Activated B cell treated with CpG ODN at 0.5 μM for 24 hours (primary cell): ENCODE measurements at regions not wholly inside any gene's neighbourhood (a gene's known extent, or its start where the extent isn't known, plus 50 kb on each side); places are given as distances from the start of the nearest gene placed in this dataset.

Experiments
- ATAC-seq: fragments of 200-7000 bp; cut with Tn5 transposase; one replicate; pipeline ENCODE4 v1.10.0; 2021; ENCODE audit warnings: low read depth, mild to moderate bottlenecking, moderate library complexity
- CTCF ChIA-PET: fragments of 350-600 bp; sonication (Branson Sonifier 250); formaldehyde crosslinking; loops from one replicate; lab custom pipeline; 2021; ENCODE audit warnings: antibody characterized with exemption; lab: Charles Lee
- POLR2A ChIA-PET: fragments of 350-600 bp; sonication (Branson Sonifier 250); formaldehyde crosslinking; loops from one replicate; lab custom pipeline; 2021; ENCODE audit warnings: antibody characterized with exemption; lab: Charles Lee
- DNase-seq: peaks from one replicate; pipeline ENCODE4 v3.0.0; 2022
- H3K27ac Mint-ChIP-seq: one replicate; pipeline ENCODE4 v1.8.0; 2020; ENCODE audit warnings: mixed read lengths
- H3K27me3 Mint-ChIP-seq: one replicate; pipeline ENCODE4 v1.8.0; 2021; ENCODE audit warnings: mixed read lengths
- H3K36me3 Mint-ChIP-seq: one replicate; pipeline ENCODE4 v1.8.0; 2021; ENCODE audit warnings: low read depth, mixed read lengths
- H3K4me1 Mint-ChIP-seq: one replicate; pipeline ENCODE4 v1.8.0; 2021; ENCODE audit warnings: mixed read lengths
- H3K4me3 Mint-ChIP-seq: one replicate; pipeline ENCODE4 v1.8.0; 2020; ENCODE audit warnings: mild to moderate bottlenecking, mixed read lengths
- H3K9me3 Mint-ChIP-seq: one replicate; pipeline ENCODE4 v1.8.0; 2020; ENCODE audit warnings: mixed read lengths
- intact Hi-C: fragments of 100-400 bp; cut with micrococcal nuclease; formaldehyde crosslinking; loops from one replicate; pipeline ENCODE4 v1.15.1; 2024
- TF ChIP-seq, protein P1 (sequence below): fragments of 200-600 bp; IDR thresholded peaks from one replicate; pipeline ENCODE4 v1.8.0; 2022; ENCODE audit warnings: antibody characterized with exemption, mild to moderate bottlenecking

GRCh38 chr18:25923193-25923592 lies 167.2 kb downstream of the SS18 start:
- H3K4me3 Mint-ChIP-seq = no peak overlapping the region
- intact Hi-C loops = loop anchor here (5.0 to 10.0 kb wide), 2 partner anchors 202 to 1674 kb away; no protein-coding TSS in a partner anchor
- no peak overlapping the region for H3K27ac Mint-ChIP-seq
- H3K4me1 Mint-ChIP-seq = peaks cover 2% of the 10 kb centered on the region
- no peak for DNase-seq
- no peaks in the 10 kb centered on the region for H3K27me3 Mint-ChIP-seq
- TF ChIP-seq, protein P1, sequence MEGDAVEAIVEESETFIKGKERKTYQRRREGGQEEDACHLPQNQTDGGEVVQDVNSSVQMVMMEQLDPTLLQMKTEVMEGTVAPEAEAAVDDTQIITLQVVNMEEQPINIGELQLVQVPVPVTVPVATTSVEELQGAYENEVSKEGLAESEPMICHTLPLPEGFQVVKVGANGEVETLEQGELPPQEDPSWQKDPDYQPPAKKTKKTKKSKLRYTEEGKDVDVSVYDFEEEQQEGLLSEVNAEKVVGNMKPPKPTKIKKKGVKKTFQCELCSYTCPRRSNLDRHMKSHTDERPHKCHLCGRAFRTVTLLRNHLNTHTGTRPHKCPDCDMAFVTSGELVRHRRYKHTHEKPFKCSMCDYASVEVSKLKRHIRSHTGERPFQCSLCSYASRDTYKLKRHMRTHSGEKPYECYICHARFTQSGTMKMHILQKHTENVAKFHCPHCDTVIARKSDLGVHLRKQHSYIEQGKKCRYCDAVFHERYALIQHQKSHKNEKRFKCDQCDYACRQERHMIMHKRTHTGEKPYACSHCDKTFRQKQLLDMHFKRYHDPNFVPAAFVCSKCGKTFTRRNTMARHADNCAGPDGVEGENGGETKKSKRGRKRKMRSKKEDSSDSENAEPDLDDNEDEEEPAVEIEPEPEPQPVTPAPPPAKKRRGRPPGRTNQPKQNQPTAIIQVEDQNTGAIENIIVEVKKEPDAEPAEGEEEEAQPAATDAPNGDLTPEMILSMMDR = no peak
- no peaks in the 10 kb centered on the region for H3K36me3 Mint-ChIP-seq
- peaks cover 2% of the 10 kb centered on the region for H3K9me3 Mint-ChIP-seq
- ChIA-PET CTCF (no interaction called here), POLR2A (no interaction called here)
- ATAC-seq = no peak

DNA sequence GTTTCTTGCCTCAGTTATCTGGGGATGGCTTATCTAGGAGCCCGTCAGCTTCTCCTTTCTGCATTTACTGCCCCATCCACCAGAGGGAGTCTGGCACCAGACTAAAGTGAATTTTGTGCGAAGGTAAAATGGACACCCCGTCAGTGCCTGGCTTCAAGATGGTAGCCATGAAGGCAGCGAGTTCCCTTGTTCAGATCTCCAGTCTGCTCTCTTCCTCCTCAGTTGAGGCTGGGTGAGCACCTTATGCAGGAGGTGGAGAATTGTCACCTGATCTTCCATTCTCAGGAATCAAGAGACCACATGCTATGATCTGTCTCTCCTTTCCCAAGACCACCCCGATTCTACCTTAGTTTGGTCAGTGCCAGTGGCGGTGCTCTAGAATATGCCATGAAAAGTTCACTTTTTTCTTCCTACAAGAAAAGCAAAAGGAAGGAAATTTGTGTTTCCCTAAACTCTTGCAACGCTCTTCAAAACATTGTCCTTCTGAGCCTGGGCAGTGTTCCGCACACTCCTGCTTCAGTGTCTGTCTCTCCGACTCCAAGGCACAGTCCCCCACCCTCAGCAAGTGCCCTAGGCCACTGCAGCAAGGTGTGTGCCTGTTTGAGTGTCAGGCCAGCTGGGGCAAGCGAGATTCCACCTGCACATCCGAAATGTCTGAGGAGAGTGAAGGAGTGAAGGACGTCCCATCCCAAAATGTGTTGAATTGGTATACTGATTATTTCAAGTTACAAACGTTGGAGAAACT lies 168.6 kb downstream of the SS18 start:
- POLR2A ChIA-PET = no interaction called here
- H3K27ac Mint-ChIP-seq = no peak overlapping the region
- CTCF ChIA-PET = interaction anchor here (0.6 to 1.9 kb wide), 6 partner anchors 11 to 415 kb away, joined by 3 to 6 read pairs (median 3); no protein-coding TSS in a partner anchor
- peaks cover 2% of the 10 kb centered on the region for H3K4me1 Mint-ChIP-seq
- peaks cover 5% of the 10 kb centered on the region for H3K27me3 Mint-ChIP-seq
- H3K4me3 Mint-ChIP-seq = no peak overlapping the region
- intact Hi-C loops = loop anchor here (2.0 to 10.0 kb wide), 3 partner anchors 203 to 1675 kb away; no protein-coding TSS in a partner anchor
- no peaks in the 10 kb centered on the region for H3K36me3 Mint-ChIP-seq
- H3K9me3 Mint-ChIP-seq = peaks cover 2% of the 10 kb centered on the region
- DNase-seq (peak; percentile 23), ATAC-seq (peak; percentile 57)
- TF ChIP-seq, protein P1 = no peak

GRCh38 chr18:25915907-25916306 lies 174.5 kb downstream of the SS18 start:
- DNase-seq (no peak), ATAC-seq (no peak)
- no peak overlapping the region for H3K27ac Mint-ChIP-seq
- H3K36me3 Mint-ChIP-seq = no peaks in the 10 kb centered on the region
- intact Hi-C loops = no loop called here
- ChIA-PET POLR2A (no interaction called here), CTCF (no interaction called here)
- TF ChIP-seq, protein P1 = no peak
- no peaks in the 10 kb centered on the region for H3K4me1 Mint-ChIP-seq
- H3K4me3 Mint-ChIP-seq = no peak overlapping the region
- no peaks in the 10 kb centered on the region for H3K9me3 Mint-ChIP-seq
- peaks cover 12% of the 10 kb centered on the region for H3K27me3 Mint-ChIP-seq

GRCh38 chr18:25898965-25899364 lies 191.4 kb downstream of the SS18 start:
- Mint-ChIP-seq H3K4me3 (no peak overlapping the region), H3K9me3 (no peaks in the 10 kb centered on the region), H3K27ac (no peak overlapping the region), H3K27me3 (peaks cover 10% of the 10 kb centered on the region), H3K4me1 (no peaks in the 10 kb centered on the region), H3K36me3 (no peaks in the 10 kb centered on the region)
- POLR2A ChIA-PET = no interaction called here
- ATAC-seq (no peak), DNase-seq (no peak)
- TF ChIP-seq, protein P1 = no peak
- CTCF ChIA-PET = interaction anchor here (0.7 kb wide), 1 partner anchor 660 kb away, joined by 3 read pairs; no protein-coding TSS in a partner anchor
- intact Hi-C loops = no loop called here

DNA sequence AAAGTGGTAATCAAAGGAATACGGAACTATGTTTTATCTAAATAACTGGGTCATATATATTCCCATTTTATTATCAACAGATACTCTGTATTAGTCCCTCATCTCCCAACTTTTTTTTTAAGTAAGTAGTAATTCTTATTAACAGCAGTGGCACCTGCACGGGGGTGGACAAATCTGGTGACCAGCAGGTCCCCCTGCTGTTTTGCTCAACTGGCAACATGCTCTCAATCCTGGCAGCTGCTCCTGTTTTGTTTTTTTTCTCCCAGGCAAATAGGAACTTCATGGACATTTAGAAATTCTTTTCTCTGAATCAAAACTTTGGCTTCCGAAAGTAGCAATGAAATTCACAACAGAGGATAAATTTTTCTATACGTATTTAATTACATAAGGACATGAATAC lies 193.5 kb downstream of the SS18 start:
- no peak overlapping the region for H3K4me3 Mint-ChIP-seq
- ATAC-seq (no peak), DNase-seq (no peak)
- peaks cover 10% of the 10 kb centered on the region for H3K27me3 Mint-ChIP-seq
- POLR2A ChIA-PET = no interaction called here
- no peak overlapping the region for H3K27ac Mint-ChIP-seq
- CTCF ChIA-PET = interaction anchor here (0.7 kb wide), 1 partner anchor 10 kb away, joined by 3 read pairs; no protein-coding TSS in a partner anchor
- H3K36me3 Mint-ChIP-seq = no peaks in the 10 kb centered on the region
- TF ChIP-seq, protein P1 = no peak
- H3K4me1 Mint-ChIP-seq = no peaks in the 10 kb centered on the region
- intact Hi-C loops = loop anchor here (1.0 to 2.0 kb wide), 3 partner anchors 587 to 1410 kb away; no protein-coding TSS in a partner anchor
- no peaks in the 10 kb centered on the region for H3K9me3 Mint-ChIP-seq
